ENCODE measurements at regions not wholly inside any gene's neighbourhood (a gene's known extent, or its start where the extent isn't known, plus 50 kb on each side); places are given as distances from the start of the nearest gene placed in this dataset.
"Not testable (repeated sequence)": the region's sequence is repeated elsewhere in the genome, so short reads cannot be mapped to it uniquely, and the experiment has no call there.

DNA sequence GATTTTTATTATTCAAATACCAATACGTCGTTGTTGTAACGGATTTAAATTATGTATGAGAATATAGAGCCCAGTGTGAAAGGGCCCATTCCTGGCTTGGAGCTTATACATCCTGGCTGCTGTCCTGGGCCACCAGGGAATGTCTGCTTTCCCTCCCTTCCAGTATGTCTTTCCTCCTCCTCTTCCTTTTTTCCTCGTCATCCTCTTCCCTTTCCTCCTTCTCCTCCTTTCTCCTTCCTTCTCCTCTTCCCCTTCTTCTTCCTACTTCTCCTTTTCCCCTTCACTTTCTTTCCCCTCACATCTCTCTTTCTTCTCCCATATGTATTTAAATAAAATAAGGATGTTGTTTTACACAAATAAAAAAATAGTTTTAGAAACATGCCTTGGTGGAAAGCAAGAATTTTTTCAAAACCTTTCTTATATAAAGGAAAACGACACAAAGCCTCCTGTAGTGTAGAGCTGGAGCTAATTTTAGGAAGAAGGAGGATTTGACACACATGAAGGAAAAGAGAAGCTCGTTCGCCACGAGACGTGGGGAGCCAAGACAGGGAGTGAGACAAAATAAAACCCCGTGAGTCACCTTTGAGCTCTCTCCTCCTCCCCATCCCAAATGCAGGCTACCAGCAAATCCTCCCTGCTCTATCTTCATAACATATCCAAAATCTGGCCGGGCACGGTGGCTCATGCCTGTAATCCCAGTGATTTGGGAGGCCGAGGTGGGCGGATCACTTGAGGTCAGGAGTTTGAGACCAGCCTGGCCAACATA lies 301.1 kb upstream of the LYZL1 start:
- DNase-seq (ENCODE audit: low read depth, low spot score): no peak

DNA sequence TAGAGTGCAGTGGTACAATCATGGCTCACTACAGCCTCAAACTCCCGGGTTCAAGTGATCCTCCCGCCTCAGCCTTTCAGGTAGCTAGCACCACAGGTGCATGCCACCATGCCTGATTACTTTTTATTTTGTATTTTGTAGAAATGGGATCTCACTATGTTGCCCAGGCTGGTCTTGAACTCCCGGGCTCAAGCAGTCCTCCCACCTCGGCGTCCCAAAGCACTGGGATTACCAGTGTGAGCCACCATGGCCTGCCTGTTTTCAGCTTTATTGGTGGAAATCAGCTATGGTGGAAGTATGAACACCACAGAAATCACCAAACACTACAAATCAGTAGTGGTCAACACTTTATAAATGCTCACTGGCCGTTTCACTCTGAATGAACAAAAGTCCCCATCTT lies 299.9 kb upstream of the LYZL1 start:
- no peak for DNase-seq (ENCODE audit: low read depth, low spot score)

DNA sequence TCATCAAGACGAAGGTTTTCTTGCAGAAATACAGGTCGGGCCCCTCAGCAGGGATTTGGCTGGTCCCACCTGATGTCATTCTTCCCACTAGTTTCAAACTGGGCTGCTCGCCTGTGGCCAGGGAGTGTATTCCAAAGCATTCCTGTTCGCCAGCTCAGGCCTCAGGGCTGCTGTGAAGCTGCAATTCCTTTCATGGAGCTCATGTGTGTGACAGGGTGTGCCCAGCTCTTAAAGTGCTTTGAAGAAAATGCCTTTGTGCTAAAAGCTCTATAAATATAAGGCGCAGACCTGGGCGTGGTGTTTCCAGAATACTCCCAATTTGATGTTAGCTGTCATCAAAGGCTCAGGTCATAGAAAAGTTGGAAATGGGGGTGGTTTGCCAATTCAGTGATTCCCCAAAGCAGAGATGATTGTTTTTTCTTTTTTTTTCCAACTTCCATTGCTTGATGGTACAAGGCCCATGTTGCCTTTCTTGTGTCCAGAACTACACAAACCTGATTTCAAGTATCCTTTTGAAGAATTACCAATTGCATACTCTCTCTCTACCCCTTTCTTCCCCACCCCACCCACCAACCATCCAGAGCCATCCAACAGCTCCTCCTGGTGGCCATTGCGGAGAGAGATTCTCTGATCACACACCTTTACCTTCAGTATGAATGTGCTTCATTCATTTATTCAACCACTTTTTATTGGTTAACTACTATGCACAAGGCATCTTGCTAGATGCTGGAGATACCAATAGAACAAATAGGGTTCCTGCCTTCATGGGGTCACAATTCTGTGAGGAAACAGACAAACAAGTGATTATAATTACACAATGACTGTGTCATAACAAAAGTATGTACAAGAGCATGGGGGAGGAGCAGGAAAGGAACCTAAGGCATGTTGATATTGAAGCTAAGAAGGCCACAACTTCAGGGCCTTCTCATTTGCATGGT lies 297.3 kb upstream of the LYZL1 start:
- no peak for DNase-seq (ENCODE audit: low read depth, low spot score)

DNA sequence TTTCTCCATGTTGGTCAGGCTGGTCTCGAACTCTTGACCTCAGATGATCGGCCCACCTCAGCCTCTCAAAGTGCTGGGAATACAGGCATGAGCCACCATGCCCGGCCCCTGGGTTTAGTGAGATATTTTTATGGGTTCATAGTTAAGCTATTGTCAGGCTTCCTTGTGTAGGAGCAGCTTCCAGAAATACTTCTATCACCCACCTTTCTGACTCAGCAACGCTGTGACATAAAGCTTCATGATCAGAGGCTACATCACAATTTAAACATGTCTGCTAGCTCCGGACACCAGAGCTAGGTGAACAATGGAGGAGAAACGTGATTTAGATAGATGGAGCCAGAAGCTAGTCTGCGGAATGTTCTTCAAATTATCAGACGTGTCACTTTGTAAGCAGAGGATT lies 295.8 kb upstream of the LYZL1 start:
- DNase-seq (ENCODE audit: low read depth, low spot score): no peak

DNA sequence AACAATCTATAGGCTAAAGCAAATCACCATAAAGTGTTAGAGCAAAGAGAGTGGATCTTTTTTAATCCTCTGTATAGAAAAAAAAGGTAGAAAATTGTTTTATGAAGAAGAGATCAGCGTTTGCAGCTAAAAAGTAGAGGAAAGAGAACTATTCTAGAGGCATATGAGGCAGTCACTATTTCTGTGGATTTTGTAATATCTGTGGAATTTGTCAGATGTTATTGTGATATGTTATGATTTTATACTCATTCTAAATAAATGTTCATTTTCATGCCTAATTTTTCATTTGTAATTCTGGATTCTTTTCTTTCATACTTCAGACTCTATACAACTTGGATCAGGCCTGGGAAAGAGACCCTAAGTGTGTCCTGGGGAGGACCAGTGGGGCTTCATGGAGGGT lies 295.0 kb upstream of the LYZL1 start:
- no peak for DNase-seq (ENCODE audit: low read depth, low spot score)

DNA sequence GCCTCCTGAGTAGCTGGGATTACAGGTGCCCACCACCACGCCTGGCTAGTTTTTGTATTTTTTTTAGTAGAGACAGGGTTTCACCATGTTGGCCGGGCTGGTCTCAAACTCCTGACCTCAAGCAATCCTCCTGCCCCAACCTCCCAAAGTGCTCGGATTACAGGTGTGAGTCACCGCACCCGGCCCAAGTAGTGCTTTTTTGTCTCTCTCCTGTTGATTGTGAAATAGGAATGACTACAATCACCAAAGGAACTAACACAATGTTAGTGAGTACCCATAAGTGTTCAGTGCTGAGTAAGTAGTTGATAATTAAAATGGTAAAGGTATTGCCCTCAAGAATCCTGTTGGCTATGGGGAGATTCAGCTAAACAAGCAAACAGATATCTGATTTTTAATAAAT lies 294.1 kb upstream of the LYZL1 start:
- DNase-seq (ENCODE audit: low read depth, low spot score): not testable (repeated sequence)

DNA sequence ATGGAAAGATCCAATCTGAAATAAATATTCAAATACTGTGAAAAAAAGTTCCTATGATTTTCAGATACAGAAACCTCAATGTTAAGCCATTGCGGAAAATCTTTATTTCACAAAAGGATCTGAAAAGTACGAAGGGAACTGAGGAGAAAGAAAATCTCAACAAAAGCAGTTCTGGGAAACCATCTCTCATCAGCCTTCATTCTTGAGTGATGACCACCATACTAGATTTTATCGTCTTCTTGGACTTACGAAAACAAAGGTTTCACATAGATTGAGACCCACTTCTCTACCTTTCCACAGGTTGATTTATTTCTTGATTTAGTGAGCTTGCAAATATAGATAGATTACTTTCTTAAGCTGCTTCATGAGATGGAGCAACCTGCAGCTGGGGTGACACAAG lies 293.4 kb upstream of the LYZL1 start:
- no peak for DNase-seq (ENCODE audit: low read depth, low spot score)

DNA sequence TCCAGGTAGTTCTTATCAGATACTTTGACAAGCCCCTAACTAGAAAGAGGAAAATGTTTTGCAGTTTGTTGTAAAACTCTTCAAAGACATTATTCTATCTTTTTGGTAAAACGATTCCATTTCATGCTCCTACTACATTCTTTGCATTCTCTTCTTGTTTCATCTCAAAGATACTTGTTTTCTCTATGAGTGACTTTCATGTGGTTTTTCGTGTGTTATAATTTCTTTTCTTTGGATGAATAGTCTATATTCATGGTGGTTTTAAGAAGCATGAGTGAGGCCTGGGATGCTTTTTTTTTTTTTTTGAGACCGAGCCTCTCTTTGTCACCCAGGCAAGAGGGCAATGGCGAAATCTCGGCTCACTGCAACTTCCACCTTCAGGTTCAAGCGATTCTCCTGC lies 292.5 kb upstream of the LYZL1 start:
- no peak for DNase-seq (ENCODE audit: low read depth, low spot score)

DNA sequence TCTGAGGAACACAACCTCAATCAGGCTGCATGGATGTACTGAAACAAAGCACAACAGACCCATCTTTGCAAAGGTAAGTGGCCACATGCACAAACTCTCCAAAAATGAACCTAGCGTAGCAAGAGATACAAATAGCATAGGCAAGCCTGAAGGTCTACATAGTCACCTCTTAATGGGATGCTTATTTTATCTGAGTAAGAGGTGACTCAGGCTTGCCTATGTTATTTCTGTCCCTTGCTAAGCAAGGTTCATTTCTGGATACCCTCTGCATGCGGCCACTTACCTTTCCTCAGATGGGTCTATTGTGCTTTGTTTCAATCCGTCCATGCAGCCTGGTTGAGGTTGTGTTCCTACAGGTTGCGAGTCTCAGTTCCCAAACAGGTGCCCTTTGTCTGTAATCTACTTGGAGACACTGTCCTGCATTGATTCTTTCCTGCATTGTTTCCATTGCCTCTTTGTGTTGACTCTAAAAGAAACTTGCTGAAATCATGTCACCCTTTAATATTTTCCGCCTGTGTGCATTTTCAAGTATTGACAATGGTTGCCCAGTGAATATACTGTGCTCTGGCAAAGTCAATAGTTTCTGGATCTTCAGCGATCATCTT lies 291.8 kb upstream of the LYZL1 start:
- DNase-seq (ENCODE audit: low read depth, low spot score): no peak

DNA sequence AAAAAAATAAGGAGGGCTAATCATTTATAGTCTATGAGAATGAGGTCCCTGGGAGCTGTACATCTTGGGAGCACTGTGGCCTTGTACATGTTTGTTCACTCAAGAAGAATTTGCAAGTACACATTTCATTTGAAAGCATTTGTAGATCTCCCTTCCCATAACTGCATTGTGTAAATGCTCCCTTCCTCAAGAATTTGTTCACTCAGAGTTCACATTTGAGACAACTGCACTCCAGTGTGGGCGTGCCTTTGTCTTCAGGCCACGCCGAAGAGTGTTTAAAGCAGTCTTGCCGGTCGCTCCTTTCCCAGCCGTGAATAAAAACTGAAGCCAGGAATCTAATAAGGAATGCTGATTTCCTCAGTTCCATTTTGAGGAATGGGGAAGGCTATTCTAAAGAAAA lies 291.1 kb upstream of the LYZL1 start:
- no peak for DNase-seq (ENCODE audit: low read depth, low spot score)

DNA sequence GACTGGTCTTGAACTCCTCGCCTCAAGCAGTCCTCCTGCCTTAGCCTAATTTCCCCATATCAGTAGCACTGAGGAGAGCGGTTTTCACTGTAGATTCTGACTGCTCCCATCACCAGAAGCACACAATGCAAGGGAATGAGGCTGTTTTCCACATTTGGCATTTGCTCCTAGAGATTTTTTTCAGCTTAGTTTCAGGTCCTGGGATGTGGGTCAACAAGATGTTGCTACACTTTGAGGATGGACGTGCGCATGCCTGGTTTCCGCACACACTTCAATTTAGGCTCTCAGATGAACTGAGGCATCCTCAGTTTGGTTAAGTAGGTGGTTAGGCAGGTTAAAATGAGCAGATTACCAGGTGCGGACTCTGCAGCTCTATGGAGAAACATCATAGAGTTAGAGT lies 287.1 kb upstream of the LYZL1 start:
- DNase-seq (ENCODE audit: low read depth, low spot score): no peak

DNA sequence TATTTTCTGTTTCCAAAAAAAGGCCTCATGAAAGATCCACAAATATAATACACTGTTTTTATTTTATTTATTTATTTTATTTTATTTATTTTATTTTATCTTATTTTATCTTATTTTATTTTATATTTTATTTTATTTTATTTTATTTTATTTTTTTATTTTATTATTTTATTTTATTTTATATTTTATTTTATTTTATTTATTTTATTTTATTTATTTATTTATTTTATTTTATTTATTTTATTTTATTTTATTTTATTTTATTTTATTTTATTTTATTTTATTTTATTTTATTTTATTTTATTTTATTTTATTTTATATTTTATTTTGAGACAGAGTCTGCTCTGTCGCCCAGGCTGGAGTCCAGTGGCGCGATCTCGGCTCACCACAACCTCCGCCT lies 285.9 kb upstream of the LYZL1 start:
- not testable (repeated sequence) for DNase-seq (ENCODE audit: low read depth, low spot score)

DNA sequence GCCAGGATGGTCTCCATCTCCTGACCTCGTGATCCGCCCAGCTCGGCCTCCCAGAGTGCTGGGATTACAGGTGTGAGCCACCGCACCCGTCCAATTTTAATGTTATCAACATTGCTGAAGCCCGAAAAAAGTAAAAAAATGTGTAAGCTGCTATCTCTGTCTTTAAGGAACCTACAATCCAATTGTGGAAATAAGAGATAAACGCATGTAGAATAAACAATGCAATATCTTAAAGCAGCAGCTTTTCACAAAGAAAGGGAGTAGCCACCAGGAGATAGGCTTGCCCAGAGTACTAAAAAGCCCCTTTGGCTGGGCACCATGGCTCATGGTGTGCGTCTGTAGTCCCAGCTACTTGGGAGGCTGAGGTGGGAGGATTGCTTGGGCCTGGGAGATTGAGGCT lies 282.9 kb upstream of the LYZL1 start:
- DNase-seq (ENCODE audit: low read depth, low spot score): no peak

DNA sequence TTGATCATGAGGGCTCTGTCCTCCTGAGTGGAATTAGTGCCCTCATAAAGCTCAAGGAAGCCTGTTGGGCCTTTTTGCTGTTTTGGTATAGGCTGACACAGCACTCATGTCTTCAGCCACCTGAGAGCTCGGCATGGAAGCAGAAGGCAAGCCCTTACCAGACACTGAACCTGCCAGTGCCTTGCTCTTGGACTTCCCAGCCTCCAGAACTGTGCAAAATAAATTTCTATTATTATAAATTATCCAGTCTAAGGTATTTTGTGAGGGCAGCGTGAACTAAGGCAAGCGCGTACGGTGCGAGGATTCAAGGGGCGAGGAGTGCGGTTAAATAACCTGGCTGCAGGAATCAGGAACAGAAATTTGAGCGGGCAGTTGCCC lies 281.5 kb upstream of the LYZL1 start:
- no peak for DNase-seq (ENCODE audit: low read depth, low spot score)

DNA sequence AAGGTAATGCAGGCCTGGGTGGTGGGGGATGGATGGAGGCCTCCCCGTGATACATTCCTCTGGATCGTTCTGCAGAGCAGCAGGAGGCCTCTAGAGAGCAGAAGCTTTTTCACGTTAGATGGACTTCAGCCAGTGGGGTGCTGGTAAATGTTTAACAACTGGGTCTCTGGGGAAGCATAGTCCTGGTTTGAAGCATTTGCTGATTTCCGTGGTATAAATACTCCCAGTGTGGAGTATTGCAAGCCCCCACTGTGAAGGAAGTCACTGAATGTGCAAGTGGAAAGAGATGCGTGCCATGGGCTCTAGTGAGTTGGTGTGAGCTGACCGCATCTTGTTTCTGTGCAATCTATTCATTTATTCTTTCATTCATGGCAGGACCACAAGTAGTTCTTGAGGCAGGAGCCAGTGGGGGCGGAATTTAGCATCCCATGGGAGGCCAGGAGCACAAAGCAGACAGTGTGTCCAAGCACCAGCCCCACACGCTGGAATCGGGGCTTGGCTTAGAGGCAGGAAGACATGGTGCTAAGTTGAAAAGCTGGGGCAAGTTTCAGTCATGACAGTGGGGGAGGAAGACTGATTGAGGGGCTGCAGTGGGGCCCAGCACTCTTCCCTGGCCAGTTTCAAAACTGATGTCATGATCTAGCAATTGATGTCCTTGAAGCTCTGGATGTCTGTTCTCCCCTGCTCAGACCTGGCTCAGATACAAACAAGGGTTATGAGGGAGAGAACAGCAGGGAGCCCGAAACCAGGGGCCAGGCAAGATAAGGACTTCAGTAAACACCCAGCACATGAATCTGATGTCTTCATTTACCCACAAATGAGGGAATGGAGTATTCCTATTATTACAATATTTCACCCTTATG lies 280.9 kb upstream of the LYZL1 start:
- no peak for DNase-seq (ENCODE audit: low read depth, low spot score)

DNA sequence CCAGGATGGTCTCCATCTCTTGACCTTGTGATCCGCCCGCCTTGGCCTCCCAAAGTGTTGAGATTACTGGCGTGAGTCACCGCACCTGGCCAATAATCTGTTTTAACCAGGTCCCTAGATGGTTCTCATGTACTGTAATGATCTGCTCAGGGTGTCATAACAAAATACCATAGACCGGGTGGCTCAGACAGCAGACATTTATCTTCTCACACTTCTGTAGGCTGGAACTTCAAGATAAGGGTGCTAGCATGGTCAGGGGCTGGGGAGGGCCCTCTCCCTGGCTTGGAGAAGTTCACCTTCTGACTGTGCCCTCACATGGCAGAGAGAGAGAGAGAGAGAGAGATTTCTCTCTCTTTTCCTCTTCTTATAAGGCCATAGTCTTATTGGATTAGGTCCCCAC lies 279.4 kb upstream of the LYZL1 start:
- DNase-seq (ENCODE audit: low read depth, low spot score): no peak

DNA sequence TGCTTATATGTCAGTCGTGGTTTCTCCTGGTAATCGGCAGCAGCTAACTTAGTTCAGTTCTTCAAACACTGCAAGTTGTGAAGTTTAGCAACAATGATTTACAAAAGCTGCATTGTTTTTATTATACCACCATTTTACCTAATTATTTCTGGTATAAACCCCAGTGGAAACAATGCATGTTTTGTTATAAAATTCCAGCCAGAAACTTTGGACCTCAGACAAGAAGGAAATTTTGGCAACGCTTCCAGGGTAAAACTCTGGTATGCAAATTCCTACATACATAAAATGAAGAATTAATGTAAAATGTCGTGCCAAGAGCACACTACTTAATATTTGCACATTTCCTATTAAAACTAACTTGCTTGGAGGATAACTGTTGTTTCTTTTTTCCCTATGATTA lies 277.4 kb upstream of the LYZL1 start:
- DNase-seq (ENCODE audit: low read depth, low spot score): no peak

DNA sequence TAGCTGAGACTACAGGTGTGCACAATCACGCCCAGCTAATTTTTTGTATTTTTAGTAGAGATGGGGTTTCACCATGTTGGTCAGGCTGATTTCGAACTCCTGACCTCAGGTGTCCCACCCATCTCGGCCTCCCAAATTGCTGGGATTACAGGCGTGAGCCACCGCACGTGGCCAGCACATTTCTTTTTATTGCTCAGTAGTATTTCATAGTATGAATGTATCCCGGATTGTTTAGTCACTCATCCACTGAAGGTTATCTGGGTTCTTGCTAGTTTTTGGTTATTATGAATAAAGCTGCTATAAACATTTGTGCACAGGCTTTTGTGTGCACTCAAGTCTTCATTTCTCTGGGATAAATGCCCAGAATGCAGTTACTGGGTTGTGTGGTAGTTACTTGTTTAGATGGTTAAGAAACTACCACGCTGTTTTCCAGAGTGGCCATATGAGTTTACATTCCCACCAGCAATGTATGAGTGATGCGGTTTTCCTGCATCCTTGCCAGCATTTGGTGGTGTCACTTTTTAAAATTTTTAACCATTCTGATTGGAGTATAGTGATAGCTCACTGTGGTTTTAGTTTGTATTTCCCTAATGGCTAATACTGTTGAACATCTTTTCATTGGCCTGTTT lies 275.8 kb upstream of the LYZL1 start:
- DNase-seq (ENCODE audit: low read depth, low spot score): no peak

DNA sequence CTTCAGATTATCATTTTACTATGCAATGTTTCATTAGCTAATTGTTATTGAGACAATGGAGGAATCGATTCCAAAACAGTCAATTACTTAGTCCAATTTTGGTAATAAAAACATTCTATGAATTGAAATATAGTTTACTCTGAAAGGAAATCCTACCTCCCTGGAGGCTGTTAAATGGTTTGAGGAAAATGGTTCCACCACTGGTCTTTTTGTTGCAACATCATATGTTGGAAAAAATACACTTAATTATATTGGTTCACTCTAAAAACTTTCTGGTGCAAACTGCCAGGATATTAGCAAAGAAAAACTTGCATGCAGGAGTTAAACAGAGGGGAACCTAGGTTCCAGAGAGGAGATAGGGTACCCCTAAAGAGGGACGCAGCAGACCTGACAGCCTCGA lies 267.3 kb upstream of the LYZL1 start:
- DNase-seq (ENCODE audit: low read depth, low spot score): no peak

DNA sequence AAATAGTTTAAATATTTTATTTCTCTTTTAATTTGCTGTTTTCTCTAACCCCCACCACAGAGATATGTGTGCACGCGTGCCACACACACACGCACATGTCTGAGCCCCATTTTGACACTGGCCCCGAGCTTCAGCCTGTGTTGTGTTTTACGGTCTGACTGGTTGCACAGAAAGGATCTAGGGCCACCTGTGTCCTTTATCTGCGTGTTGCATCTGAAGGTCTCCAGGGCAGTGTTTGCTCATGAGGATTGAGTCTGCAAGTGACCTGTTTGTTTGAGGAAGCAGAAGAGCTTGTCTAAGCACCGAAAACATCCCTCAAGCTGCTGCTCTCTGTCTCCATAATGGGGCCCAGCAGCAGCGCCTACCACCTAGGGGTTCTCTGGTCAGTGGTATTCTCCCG lies 266.4 kb upstream of the LYZL1 start:
- no peak for DNase-seq (ENCODE audit: low read depth, low spot score)

DNA sequence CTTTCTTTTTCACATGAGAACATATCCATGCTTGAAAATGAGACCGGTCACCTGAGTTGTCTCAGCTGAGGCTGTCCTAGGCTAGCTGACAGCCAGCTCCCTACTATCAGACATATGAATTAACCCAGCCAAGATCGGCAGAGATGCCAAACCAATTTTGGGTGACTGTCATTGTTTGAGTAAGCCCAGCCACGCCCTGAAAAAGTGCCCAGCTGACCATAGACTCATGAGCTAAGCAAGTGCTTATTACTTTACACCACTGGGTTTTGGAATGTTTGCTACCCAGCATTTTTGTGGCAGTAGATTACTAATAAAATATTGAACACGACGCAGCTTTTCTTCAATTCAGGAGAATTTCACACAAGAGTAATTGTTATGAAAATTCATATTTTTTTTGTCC lies 265.2 kb upstream of the LYZL1 start:
- no peak for DNase-seq (ENCODE audit: low read depth, low spot score)

Measured in iPS DF 19.7 (cell line).